GM21423 (cell line): ENCODE measurements at regions not wholly inside any gene's neighbourhood (a gene's known extent, or its start where the extent isn't known, plus 50 kb on each side); places are given as distances from the start of the nearest gene placed in this dataset.

Experiments
- ATAC-seq: cut with Tn5 transposase; IDR thresholded peaks from one replicate; pipeline ENCODE4 v1.9.1; 2021; ENCODE audit warnings: mild to moderate bottlenecking, moderate library complexity; ENCODE audit not compliant: unreplicated experiment

DNA sequence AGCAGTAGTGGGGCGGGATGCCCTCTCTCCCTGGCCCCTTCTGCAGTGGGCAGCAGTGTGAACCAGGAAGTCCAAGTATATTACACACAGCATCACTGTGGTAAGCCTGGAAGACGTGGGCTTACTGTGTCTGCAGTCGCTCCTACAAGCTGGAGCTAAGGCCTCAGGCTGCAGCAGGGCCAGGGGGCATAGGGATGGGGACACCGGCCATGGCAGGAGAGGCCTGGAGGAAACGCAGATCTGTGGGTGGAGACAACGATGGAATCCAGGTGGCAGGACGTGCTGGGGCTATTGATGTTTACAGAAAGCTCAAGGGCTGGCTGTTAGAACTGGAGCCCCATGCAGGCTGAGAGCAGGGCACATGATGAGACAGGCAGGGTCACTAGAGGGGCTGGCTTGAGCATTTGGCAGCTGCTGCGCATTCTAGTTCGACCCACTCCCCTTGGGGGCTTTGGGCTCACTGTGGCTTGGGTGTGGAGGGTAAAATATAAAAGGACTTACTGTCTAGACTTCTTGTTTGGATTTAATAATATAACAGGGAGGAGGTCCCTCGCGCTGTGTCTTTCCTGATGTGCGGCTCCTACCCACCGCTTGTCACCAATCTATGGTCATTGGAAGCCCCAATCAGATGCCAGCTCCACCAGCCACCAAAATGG, 539.5 kb downstream of the TBC1D22A start:
- no peak for ATAC-seq

DNA sequence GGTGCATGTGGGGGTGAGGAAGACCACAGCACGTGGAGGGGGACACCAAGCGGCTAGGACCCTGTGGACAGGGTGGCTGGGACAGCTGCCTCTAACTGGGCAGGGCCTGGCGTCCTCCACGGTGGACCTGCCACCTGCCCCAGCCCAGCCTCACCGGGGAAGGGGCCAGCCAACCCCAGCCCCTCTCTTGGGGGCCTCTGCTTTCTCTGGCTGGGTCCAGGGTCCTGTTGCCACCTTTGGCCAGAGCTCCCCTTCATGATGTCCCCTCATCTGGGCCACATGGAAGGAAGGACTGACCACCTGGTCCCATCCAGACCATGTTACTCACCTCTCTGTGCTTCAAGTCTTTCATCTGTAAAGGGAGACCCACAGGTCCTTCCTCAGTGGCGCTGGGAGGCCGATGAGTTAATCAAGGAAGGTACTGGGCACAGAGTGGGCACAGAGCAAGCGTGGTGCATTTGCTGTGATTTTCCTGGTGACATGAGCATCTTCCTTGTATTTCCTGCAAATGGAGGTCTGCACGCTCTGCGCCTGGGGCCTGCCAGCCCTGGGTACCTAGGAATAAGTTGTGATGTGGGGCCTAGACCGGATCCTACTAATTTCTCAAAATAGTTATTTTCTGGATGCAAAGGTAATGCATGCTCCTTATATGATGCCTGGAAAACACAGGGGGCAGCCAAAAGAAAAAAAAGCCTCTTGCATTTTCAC, 538.4 kb downstream of the TBC1D22A start:
- ATAC-seq: no peak

- ATAC-seq: no peak
These were observed 537.6 kb downstream of the TBC1D22A start for GRCh38 chr22:47299863-47300697.

- no peak for ATAC-seq
These were observed 536.9 kb downstream of the TBC1D22A start for GRCh38 chr22:47299211-47299862.

- ATAC-seq: no peak
These were observed 535.8 kb downstream of the TBC1D22A start for GRCh38 chr22:47298017-47298785.

DNA sequence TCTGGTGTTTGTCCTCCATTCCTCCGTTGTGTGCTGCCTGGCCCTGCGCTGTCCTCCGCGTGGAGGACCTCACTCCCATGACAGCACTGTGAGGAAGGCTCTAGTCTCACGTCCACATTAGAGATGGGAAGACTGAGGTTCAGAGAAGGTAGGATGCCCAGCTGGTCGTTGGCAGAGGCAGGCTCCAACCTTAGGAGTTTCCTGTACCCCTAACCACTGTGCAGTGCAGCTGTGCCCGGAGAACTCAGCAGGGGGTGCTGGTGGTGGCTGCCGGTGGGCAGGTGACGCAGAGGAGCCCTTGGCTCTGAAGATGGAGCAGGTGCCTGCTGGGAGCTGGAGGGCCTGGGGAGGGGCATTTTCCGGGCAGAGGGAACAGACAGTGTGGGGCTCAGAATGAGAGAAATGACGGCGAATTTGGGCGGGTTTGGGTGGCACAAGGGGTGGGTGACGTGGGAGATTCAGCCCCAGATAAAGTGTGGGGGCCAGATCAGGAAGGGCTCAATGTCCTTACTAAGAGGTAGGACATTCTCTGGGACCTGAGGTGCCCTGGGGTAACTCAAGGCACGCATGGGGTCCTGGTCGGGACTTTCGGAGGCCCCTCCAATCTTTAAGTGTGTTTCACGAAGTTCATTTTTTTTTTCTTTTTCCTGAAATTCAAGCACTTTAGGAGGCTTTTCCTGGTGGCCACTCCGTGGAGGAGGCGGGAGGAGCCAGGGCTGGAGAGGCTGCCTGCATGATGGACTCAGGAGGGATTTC, 535.0 kb downstream of the TBC1D22A start:
- no peak for ATAC-seq

- no peak for ATAC-seq
These were observed 534.2 kb downstream of the TBC1D22A start for GRCh38 chr22:47296405-47297260.

- no peak for ATAC-seq
These were observed 533.5 kb downstream of the TBC1D22A start for GRCh38 chr22:47295982-47296381.

- ATAC-seq: no peak
These were observed 532.9 kb downstream of the TBC1D22A start for GRCh38 chr22:47295226-47295901.

DNA sequence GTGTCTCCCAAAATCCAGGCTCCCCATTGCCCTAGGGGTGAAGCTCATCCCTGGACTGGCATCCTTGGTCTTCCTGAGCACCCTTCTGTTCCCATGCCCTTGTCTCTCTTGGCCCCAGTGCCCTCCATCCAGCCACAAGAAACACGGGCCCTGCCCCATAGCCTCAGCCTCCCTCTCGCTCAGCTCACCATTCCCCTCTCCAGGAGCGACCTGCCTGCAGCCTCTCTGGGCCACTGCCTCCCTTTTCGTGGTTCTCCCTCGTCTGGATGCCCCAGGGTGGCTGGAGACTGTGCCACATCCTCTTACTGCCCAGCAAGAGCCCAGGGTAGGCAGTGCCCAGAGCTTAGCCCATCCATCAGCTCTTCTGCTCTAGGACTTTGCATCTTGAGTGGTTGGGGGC, 532.1 kb downstream of the TBC1D22A start:
- ATAC-seq: no peak

DNA sequence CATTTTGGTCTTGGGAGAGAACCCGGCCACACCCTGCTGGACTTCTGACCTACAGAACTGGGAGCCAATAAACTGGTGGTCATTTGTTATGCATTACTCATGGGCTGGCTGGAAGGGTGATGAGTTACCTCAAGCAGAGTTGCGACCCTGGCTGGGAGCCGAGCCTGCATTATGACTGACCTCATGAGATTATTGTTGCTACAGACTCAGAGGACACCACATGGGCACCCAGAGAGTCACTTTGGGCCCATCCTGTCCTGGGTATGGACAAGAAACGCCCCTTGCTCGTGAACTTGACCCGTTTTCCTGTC, 531.7 kb downstream of the TBC1D22A start:
- no peak for ATAC-seq

DNA sequence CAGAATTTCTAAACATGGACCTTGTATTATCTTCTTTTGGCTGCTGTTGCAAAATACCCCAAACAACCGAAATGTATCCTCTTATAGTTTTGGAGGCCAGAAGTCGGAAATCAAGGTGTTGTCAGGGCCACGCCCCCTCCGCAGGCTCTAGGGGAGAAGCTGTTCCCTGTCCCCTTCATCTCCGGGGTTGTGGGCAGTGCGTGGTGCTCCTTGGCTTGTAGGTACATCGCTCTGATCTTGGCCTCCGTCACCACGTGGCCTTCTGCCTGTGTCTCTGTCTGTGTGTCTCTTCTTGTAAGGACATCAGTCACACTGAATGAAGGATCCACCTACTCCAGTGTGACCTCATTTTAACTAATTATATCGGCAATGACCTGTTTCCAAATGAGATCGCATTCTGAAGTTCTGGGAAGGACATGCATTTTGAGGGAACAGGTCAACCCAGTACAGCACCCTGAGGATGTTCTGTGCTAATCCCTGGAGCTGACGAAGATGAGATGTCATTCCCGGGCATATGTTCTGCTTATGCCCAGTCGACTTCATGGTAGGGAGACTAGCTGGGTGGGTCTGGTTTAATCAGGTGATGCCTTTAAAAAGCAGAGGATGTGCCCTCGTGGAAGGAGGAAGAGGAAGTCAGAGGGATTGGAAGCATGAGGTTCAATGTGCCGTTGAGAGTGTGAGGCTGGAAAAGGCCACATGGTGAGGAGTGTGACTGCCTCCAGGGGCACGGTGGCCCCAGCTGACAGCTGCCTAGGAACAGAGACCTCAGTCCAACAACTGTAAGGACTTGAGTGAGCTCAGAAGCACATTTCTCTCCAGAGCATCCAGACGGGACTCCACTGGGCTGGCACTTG, 531.1 kb downstream of the TBC1D22A start:
- ATAC-seq: no peak

GRCh38 chr22:47292546-47293320, 530.3 kb downstream of the TBC1D22A start:
- ATAC-seq: no peak

DNA sequence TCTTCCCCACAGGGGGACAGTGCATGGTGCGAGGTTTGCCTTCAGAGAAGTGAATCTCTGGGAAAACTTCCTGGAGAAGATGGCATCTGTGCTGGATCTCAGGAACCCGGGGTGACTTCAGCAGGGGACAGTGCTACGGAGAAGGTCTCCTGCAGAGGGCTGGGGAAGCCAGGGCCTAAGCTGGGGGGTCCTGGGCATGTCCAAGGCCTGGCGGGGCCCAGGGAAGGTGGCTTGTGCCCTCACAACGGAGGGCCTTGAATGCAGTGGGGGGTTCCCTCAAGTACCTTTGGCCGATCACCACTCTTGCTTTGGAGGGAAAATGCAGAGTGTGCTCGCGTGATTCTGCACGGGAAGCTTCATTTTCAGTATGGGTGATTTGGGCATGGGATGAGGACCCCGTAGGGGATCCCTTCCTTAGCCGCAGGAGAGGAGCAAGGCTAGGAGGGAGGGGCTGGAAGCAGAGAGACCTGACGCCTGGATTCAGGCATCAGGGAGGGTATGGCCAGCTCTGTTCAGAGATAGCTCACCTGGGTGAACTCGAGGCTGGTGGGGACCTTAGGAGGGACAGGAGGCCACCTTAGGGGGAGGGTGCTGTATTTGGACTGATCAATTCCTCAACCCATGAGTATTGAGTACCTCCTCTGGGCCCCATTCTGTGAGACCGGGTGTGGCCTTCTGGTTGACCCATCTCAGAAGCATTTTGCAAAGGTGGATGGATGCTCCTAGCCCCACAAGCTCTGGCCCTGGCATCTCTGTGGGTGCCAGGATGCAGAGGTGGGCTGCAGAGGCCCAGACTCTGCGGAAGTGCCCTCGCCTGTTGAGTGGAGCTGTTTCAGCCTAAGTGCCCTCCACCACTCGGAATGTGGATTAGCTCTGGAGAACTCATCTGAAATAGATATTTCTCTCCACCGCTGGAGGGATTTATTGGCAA, 529.4 kb downstream of the TBC1D22A start:
- ATAC-seq: no peak

DNA sequence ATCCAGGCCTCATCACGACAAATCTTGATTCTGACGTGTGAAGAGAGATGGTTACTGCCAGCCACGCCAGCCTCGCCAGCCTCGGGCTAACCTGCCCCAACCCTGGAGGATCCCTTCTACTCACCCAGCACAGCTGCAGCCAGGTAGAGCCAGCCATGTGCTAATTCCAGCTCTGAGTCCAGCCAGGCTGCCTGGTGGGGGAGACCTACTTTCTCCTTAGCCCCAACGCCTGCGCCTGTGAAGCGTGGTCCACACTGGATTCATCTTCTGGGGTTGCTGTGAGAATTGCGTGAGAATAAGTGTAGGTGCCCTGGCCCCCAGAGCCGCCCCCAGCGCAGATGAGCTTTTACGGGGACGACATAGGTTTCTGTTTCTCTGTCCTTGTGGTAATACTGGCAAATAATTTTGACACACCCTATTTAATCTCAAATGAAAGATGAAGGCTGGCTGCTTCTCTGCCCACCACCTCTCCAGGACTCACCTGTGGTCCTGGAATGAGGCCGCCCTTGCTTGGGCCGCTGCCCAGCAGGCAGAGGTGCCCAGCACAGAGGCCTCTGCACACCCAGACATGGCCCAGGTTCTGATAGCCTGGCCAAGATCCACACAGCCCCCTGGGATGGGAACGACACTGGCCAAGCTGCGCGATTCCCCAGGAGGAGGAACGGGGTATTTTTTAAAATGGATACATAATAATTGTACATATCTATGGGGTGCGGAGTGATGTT, 528.4 kb downstream of the TBC1D22A start:
- ATAC-seq: no peak
